HG03460 (cell line): ENCODE measurements at regions not wholly inside any gene's neighbourhood (a gene's known extent, or its start where the extent isn't known, plus 50 kb on each side); places are given as distances from the start of the nearest gene placed in this dataset.
"Not testable (repeated sequence)": the region's sequence is repeated elsewhere in the genome, so short reads cannot be mapped to it uniquely, and the experiment has no call there.

Experiments
- ATAC-seq: cut with Tn5 transposase; IDR thresholded peaks from one replicate; pipeline ENCODE4 v1.9.1; 2021; ENCODE audit not compliant: unreplicated experiment

GRCh38 chr2:37722971-37723370 is 51.5 kb upstream of the CDC42EP3 start:
- ATAC-seq: not testable (repeated sequence)

- ATAC-seq: no peak
Observed at GRCh38 chr2:37730037-37730818, 58.8 kb upstream of the CDC42EP3 start.

- ATAC-seq: not testable (repeated sequence)
Observed at GRCh38 chr2:37732412-37732811, 61.0 kb upstream of the CDC42EP3 start.

- no peak for ATAC-seq
Observed at GRCh38 chr2:37733251-37733650, 61.8 kb upstream of the CDC42EP3 start.

- not testable (repeated sequence) for ATAC-seq
Observed at GRCh38 chr2:37733955-37734354, 62.5 kb upstream of the CDC42EP3 start.

GRCh38 chr2:37734891-37735523 is 63.6 kb upstream of the CDC42EP3 start:
- not testable (repeated sequence) for ATAC-seq

- ATAC-seq: not testable (repeated sequence)
Observed at GRCh38 chr2:37735524-37735910, 64.1 kb upstream of the CDC42EP3 start.

GRCh38 chr2:37737507-37737906 is 66.1 kb upstream of the CDC42EP3 start:
- no peak for ATAC-seq

- ATAC-seq: no peak
Observed at GRCh38 chr2:37738266-37738885, 66.9 kb upstream of the CDC42EP3 start.

- no peak for ATAC-seq
Observed at GRCh38 chr2:37739153-37739552, 67.7 kb upstream of the CDC42EP3 start.

GRCh38 chr2:37740164-37740739 is 68.8 kb upstream of the CDC42EP3 start:
- ATAC-seq: no peak

- no peak for ATAC-seq
Observed at GRCh38 chr2:37742286-37742685, 70.8 kb upstream of the CDC42EP3 start.

GRCh38 chr2:37744010-37744409 is 72.6 kb upstream of the CDC42EP3 start:
- ATAC-seq: no peak

GRCh38 chr2:37744961-37745360 is 73.5 kb upstream of the CDC42EP3 start:
- ATAC-seq: not testable (repeated sequence)

GRCh38 chr2:37746011-37746410 is 74.6 kb upstream of the CDC42EP3 start:
- ATAC-seq: not testable (repeated sequence)

- ATAC-seq: no peak
Observed at GRCh38 chr2:37746883-37747282, 75.4 kb upstream of the CDC42EP3 start.

GRCh38 chr2:37748541-37748940 is 77.1 kb upstream of the CDC42EP3 start:
- no peak for ATAC-seq

GRCh38 chr2:37750286-37750685 is 78.8 kb upstream of the CDC42EP3 start:
- ATAC-seq: not testable (repeated sequence)

- ATAC-seq: no peak
Observed at GRCh38 chr2:37752766-37753165, 81.3 kb upstream of the CDC42EP3 start.

GRCh38 chr2:37753758-37754157 is 82.3 kb upstream of the CDC42EP3 start:
- no peak for ATAC-seq

GRCh38 chr2:37755961-37756559 is 84.6 kb upstream of the CDC42EP3 start:
- not testable (repeated sequence) for ATAC-seq
